OCI-LY7 (cell line): ENCODE measurements at regions not wholly inside any gene's neighbourhood (a gene's known extent, or its start where the extent isn't known, plus 50 kb on each side); places are given as distances from the start of the nearest gene placed in this dataset.

Experiments used
- BruUV-seq: library from RNA; stranded (reverse); fragments of 400-500 nt; replicated peaks from 2 replicates; lab custom pipeline; 2021; lab: Mats Ljungman, UMichigan
- CTCF ChIA-PET: fragments of 300-600 bp; sonication (Branson Sonifier 250); formaldehyde crosslinking; loops from one replicate; lab custom pipeline; 2022; ENCODE audit warnings: antibody characterized with exemption; ENCODE audit not compliant: unreplicated experiment; lab: Charles Lee
- POLR2A ChIA-PET: fragments of 300-600 bp; sonication (Branson Sonifier 250); formaldehyde crosslinking; loops from one replicate; lab custom pipeline; 2022; ENCODE audit warnings: antibody characterized with exemption; lab: Charles Lee
- DNase-seq: peaks from one replicate; pipeline ENCODE4 v3.0.0-alpha.2; 2015; ENCODE audit warnings: low spot score
- H2AFZ ChIP-seq: fragments of 200-600 bp; sonication (generic), shearing (Covaris generic); 2 replicates; pipeline ENCODE4 v1.6.1; 2014; ENCODE audit warnings: mild to moderate bottlenecking, antibody characterized with exemption, low read length, moderate library complexity
- H3K27ac ChIP-seq: fragments of 200-600 bp; sonication (generic); 2 replicates; pipeline ENCODE4 v1.5.1; 2014; ENCODE audit warnings: mixed run types, low read depth, mild to moderate bottlenecking, moderate library complexity, low read length, inconsistent platforms; ENCODE audit not compliant: poor library complexity, severe bottlenecking
- H3K36me3 ChIP-seq: fragments of 200-600 bp; sonication (generic); 2 replicates; pipeline ENCODE4 v1.6.1; 2014; ENCODE audit warnings: mild to moderate bottlenecking, antibody characterized with exemption, low read length, moderate library complexity, mixed read lengths; ENCODE audit not compliant: insufficient read depth
- H3K4me1 ChIP-seq: fragments of 200-600 bp; sonication (generic); 2 replicates; pipeline ENCODE4 v1.5.1; 2014; ENCODE audit warnings: mild to moderate bottlenecking, low read length; ENCODE audit not compliant: insufficient read depth, poor library complexity, severe bottlenecking
- H3K4me2 ChIP-seq: fragments of 200-600 bp; sonication (generic); 2 replicates; pipeline ENCODE4 v1.6.1; 2014; ENCODE audit warnings: mild to moderate bottlenecking, low read length
- H3K4me3 ChIP-seq: fragments of 200-600 bp; sonication (generic); 2 replicates; pipeline ENCODE4 v1.5.1; 2014; ENCODE audit warnings: mild to moderate bottlenecking, low read depth, low read length; ENCODE audit not compliant: poor library complexity, severe bottlenecking
- H3K79me2 ChIP-seq: fragments of 200-600 bp; sonication (generic); 2 replicates; pipeline ENCODE4 v1.6.1; 2016; ENCODE audit warnings: low read depth, mild to moderate bottlenecking, low read length, moderate library complexity, mixed read lengths; ENCODE audit not compliant: insufficient read depth
- H3K9me2 ChIP-seq: fragments of 200-600 bp; sonication (generic); 2 replicates; pipeline ENCODE4 v1.6.1; 2016; ENCODE audit warnings: mild to moderate bottlenecking, low read length, mixed read lengths; ENCODE audit not compliant: insufficient read depth
- H3K9me3 ChIP-seq: fragments of 200-600 bp; sonication (generic); 2 replicates; pipeline ENCODE4 v1.6.1; 2014; ENCODE audit warnings: mild to moderate bottlenecking, mixed run types, low read length, mixed read lengths
- H4K20me1 ChIP-seq: fragments of 200-600 bp; sonication (generic); 2 replicates; pipeline ENCODE4 v1.6.1; 2014; ENCODE audit warnings: mild to moderate bottlenecking, antibody characterized with exemption, low read length, moderate library complexity, mixed read lengths; ENCODE audit not compliant: insufficient read depth
- CTCF ChIP-seq: fragments of 200-600 bp; sonication (generic); conservative IDR thresholded peaks from 2 replicates; pipeline ENCODE4 v1.5.1; 2014; ENCODE audit warnings: mild to moderate bottlenecking, antibody characterized with exemption, low read length, moderate library complexity, mixed read lengths
- EZH2phosphoT487 ChIP-seq: fragments of 200-600 bp; sonication (generic); IDR thresholded peaks from 2 replicates; pipeline ENCODE4 v1.6.1; 2018; ENCODE audit warnings: low read depth, borderline replicate concordance, mild to moderate bottlenecking, mixed run types, antibody characterized with exemption, low read length, moderate library complexity, mixed read lengths
- intact Hi-C: fragments of 100-400 bp; cut with micrococcal nuclease; formaldehyde crosslinking; loops from one replicate; pipeline ENCODE4 v1.10.0; 2022; ENCODE audit not compliant: unreplicated experiment

- ChIA-PET CTCF (no interaction called here), POLR2A (interaction anchor here (0.9 kb wide), 1 partner anchor 11 kb away, joined by 3 read pairs; no protein-coding TSS in a partner anchor)
- TF ChIP-seq CTCF (no peak), EZH2phosphoT487 (no peak)
- no peak overlapping the region for H3K4me2 ChIP-seq
- H4K20me1 ChIP-seq, result no peaks in the 10 kb centered on the region
- H3K9me3 ChIP-seq, result no peaks in the 10 kb centered on the region
- intact Hi-C loops, result no loop called here
- no peaks in the 10 kb centered on the region for H3K9me2 ChIP-seq
- no TSS peak for BruUV-seq
- no peaks in the 10 kb centered on the region for H3K36me3 ChIP-seq
- no peaks in the 10 kb centered on the region for H3K4me1 ChIP-seq
- H3K27ac ChIP-seq, result no peak overlapping the region
- DNase-seq, result no peak
- no peak overlapping the region for H2AFZ ChIP-seq
- H3K4me3 ChIP-seq, result no peak overlapping the region
- no peaks in the 10 kb centered on the region for H3K79me2 ChIP-seq
Measured at GRCh38 chr3:14305324-14305723, 97.1 kb upstream of the SLC6A6 start.

GRCh38 chr3:14306142-14306541 is 96.3 kb upstream of the SLC6A6 start:
- no peaks in the 10 kb centered on the region for H3K9me3 ChIP-seq
- no peaks in the 10 kb centered on the region for H3K79me2 ChIP-seq
- no peak overlapping the region for H2AFZ ChIP-seq
- intact Hi-C loops, result no loop called here
- no peak for TF ChIP-seq EZH2phosphoT487
- TF ChIP-seq CTCF, result no peak
- BruUV-seq, result no TSS peak
- no peak overlapping the region for H3K4me3 ChIP-seq
- CTCF ChIA-PET, result no interaction called here
- H3K36me3 ChIP-seq, result no peaks in the 10 kb centered on the region
- POLR2A ChIA-PET, result interaction anchor here (1.1 kb wide), 1 partner anchor 133 kb away, joined by 3 read pairs; no protein-coding TSS in a partner anchor
- no peaks in the 10 kb centered on the region for H4K20me1 ChIP-seq
- H3K4me2 ChIP-seq, result no peak overlapping the region
- no peaks in the 10 kb centered on the region for H3K4me1 ChIP-seq
- no peak for DNase-seq
- no peaks in the 10 kb centered on the region for H3K9me2 ChIP-seq
- H3K27ac ChIP-seq, result no peak overlapping the region

GRCh38 chr3:14307656-14308302 is 94.6 kb upstream of the SLC6A6 start:
- Histone ChIP-seq H3K27ac (no peak overlapping the region), H3K4me3 (no peak overlapping the region), H4K20me1 (no peaks in the 10 kb centered on the region), H3K4me1 (no peaks in the 10 kb centered on the region), H3K36me3 (no peaks in the 10 kb centered on the region), H2AFZ (no peak overlapping the region), H3K9me3 (no peaks in the 10 kb centered on the region), H3K4me2 (no peak overlapping the region), H3K9me2 (no peaks in the 10 kb centered on the region), H3K79me2 (no peaks in the 10 kb centered on the region)
- TF ChIP-seq CTCF, result no peak
- TF ChIP-seq EZH2phosphoT487, result no peak
- BruUV-seq, result no TSS peak
- intact Hi-C loops, result no loop called here
- ChIA-PET POLR2A (no interaction called here), CTCF (no interaction called here)
- DNase-seq, result no peak
